HPDE6-E6E7 (cell line): ENCODE measurements at regions not wholly inside any gene's neighbourhood (a gene's known extent, or its start where the extent isn't known, plus 50 kb on each side); places are given as distances from the start of the nearest gene placed in this dataset.
"Not testable (repeated sequence)": the region's sequence is repeated elsewhere in the genome, so short reads cannot be mapped to it uniquely, and the experiment has no call there.

Source experiments
- DNase-seq: peaks from one replicate; pipeline ENCODE4 v3.0.0; 2011; ENCODE audit warnings: missing footprints; ENCODE audit errors: extremely low spot score

- peak; percentile 68 for DNase-seq
These were observed 81.8 kb upstream of the FAM204A start for GRCh38 chr10:118423800-118424442.

- DNase-seq, result no peak
These were observed 80.1 kb upstream of the FAM204A start for GRCh38 chr10:118422241-118422640.

- not testable (repeated sequence) for DNase-seq
These were observed 77.9 kb upstream of the FAM204A start for GRCh38 chr10:118420049-118420448.

GRCh38 chr10:118412932-118413331 is 70.8 kb upstream of the FAM204A start:
- DNase-seq, result no peak

- no peak for DNase-seq
These were observed 70.1 kb upstream of the FAM204A start for GRCh38 chr10:118412132-118412760.

GRCh38 chr10:118409295-118409694 is 67.2 kb upstream of the FAM204A start:
- DNase-seq, result no peak

GRCh38 chr10:118408181-118408580 is 66.1 kb upstream of the FAM204A start:
- DNase-seq, result no peak

- DNase-seq, result no peak
These were observed 65.7 kb upstream of the FAM204A start for GRCh38 chr10:118407777-118408176.

- no peak for DNase-seq
These were observed 64.9 kb upstream of the FAM204A start for GRCh38 chr10:118407026-118407425.

GRCh38 chr10:118405928-118406327 is 63.8 kb upstream of the FAM204A start:
- DNase-seq, result no peak

GRCh38 chr10:118403967-118404366 is 61.8 kb upstream of the FAM204A start:
- no peak for DNase-seq

- no peak for DNase-seq
These were observed 59.6 kb upstream of the FAM204A start for GRCh38 chr10:118401708-118402193.

- DNase-seq, result no peak
These were observed 55.3 kb upstream of the FAM204A start for GRCh38 chr10:118397391-118397790.

- DNase-seq, result no peak
These were observed 53.8 kb upstream of the FAM204A start for GRCh38 chr10:118395947-118396346.

- no peak for DNase-seq
These were observed 52.4 kb upstream of the FAM204A start for GRCh38 chr10:118394301-118395200.

GRCh38 chr10:118392761-118393160 is 50.6 kb upstream of the FAM204A start:
- no peak for DNase-seq
